Peyer's patch (tissue), 4 donors: ENCODE measurements at regions not wholly inside any gene's neighbourhood (a gene's known extent, or its start where the extent isn't known, plus 50 kb on each side); places are given as distances from the start of the nearest gene placed in this dataset.

Experiments used
- POLR2A ChIP-seq, 2 donors: fragments of 450-650 bp; IDR thresholded peaks; one replicate each; pipeline ENCODE4 v1.5.1; 2017; ENCODE audit warnings: antibody characterized with exemption in 2 of 2, mild to moderate bottlenecking in 2 of 2, moderate library complexity in 2 of 2
- TF ChIP-seq, protein P1 (sequence below), 6 experiments: fragments of 450-650 bp in 4 of 6; fragments of 200-600 bp in 2 of 6; sonication (generic) in 1 of 6; IDR thresholded peaks; one replicate each; pipeline ENCODE4 v1.5.1; 2017 to 2019; ENCODE audit warnings: antibody characterized with exemption in 6 of 6, mild to moderate bottlenecking in 3 of 6, moderate library complexity in 1 of 6

DNA sequence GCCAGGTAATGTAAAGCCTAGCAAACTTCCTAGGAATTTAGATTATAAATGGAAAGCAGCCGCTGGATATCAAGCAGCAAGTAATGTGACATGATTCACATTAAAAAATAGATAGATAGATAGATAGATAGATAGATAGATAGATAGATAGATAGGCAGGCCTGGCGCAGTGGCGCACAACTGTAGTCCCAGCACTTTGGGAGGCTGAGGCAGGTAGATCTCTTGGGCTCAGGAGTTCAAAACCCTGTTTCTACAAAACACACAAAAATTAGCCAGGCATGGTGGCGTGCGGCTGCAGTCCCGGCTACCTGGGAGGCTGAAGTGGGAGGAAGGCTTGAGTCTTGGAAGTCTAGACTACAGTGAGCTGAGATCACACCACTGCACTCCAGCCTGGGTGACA lies 236.9 kb downstream of the SLITRK6 start:
- TF ChIP-seq, protein P1, sequence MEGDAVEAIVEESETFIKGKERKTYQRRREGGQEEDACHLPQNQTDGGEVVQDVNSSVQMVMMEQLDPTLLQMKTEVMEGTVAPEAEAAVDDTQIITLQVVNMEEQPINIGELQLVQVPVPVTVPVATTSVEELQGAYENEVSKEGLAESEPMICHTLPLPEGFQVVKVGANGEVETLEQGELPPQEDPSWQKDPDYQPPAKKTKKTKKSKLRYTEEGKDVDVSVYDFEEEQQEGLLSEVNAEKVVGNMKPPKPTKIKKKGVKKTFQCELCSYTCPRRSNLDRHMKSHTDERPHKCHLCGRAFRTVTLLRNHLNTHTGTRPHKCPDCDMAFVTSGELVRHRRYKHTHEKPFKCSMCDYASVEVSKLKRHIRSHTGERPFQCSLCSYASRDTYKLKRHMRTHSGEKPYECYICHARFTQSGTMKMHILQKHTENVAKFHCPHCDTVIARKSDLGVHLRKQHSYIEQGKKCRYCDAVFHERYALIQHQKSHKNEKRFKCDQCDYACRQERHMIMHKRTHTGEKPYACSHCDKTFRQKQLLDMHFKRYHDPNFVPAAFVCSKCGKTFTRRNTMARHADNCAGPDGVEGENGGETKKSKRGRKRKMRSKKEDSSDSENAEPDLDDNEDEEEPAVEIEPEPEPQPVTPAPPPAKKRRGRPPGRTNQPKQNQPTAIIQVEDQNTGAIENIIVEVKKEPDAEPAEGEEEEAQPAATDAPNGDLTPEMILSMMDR (IDR thresholded peaks at IDR 0.05): no peak
- TF ChIP-seq POLR2A (IDR thresholded peaks at IDR 0.05): no peak
